SH-SY5Y (cell line): ENCODE measurements at regions not wholly inside any gene's neighbourhood (a gene's known extent, or its start where the extent isn't known, plus 50 kb on each side); places are given as distances from the start of the nearest gene placed in this dataset.
A peak's percentile ranks its signal among the peaks of the same experiment; 100 is the strongest.

Experiments used
- GATA2 ChIP-seq: IDR thresholded peaks from 2 replicates; pipeline ENCODE4 v1.6.1; 2011; ENCODE audit warnings: mild to moderate bottlenecking, low read depth, low read length
- GATA3 ChIP-seq: IDR thresholded peaks from 2 replicates; pipeline ENCODE4 v1.6.1; 2011; ENCODE audit warnings: low read depth, mild to moderate bottlenecking, low read length, moderate library complexity

DNA sequence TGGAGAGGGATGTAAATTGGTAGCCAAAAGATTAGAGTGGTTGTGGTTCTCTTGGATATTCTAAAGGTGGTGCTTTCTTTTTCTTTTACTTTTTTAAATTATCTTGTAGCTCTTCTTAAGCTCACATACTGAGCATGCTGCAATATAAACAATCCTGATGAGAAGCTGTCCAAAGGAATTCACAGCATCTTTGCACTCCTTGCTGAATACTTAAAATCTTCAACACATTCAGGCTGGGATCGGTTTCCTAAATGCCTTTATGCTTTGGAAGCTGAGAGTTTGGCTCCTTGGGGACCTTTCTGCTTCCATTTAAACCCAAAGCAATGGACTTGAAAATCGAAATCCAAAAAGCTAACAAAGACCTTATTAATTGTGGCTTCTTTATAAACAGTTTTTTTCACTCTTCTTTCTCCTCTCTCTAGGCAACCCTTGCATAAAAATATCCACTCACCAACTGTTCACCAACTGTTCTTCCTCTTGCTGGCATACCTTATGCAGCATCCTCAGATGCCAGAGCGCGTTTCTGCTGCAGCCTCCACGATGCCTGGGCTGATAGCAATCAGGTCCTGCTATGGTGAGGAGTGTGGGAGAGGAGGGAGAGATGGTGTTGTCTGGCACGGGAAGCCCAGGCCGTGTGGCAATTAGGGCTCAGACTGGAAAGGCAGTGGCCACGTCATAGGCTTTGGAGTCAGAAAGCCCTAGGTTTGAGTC lies 535.8 kb upstream of the DAB1 start:
- TF ChIP-seq GATA2 (peak; percentile 94), GATA3 (peak; percentile 75)
